Fibroblast of skin of abdomen (primary cell): ENCODE measurements at regions not wholly inside any gene's neighbourhood (a gene's known extent, or its start where the extent isn't known, plus 50 kb on each side); places are given as distances from the start of the nearest gene placed in this dataset.
A peak's percentile ranks its signal among the peaks of the same experiment; 100 is the strongest.
"Not testable (repeated sequence)": the region's sequence is repeated elsewhere in the genome, so short reads cannot be mapped to it uniquely, and the experiment has no call there.

Experiments
- DNase-seq: peaks from one replicate; pipeline ENCODE4 v3.0.0-alpha.2; 2013

DNA sequence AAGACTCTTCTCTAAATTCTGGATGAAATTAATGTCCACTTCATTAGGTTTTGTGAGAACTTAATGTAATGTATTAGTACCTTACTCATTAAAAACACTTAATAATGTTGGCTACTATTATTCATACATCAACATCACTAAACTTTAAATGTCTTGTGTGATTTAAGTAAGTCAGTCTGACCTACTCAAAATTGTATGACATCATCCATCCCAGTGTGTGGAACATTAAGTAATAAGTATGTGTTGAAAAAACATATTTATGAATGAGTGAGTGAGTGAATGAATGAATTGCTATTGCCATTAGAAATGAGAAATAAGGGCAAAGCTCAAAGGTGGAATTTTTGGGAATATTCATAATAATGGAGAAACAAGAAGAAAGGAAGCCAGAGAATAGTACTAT is 285.8 kb downstream of the HTR1B start:
- DNase-seq: no peak

GRCh38 chr6:77173472-77174074 is 289.7 kb downstream of the HTR1B start:
- DNase-seq: no peak

GRCh38 chr6:77172578-77172977 is 290.7 kb downstream of the HTR1B start:
- DNase-seq: no peak

- no peak for DNase-seq
These were observed 303.6 kb downstream of the HTR1B start for GRCh38 chr6:77159730-77160129.

- no peak for DNase-seq
These were observed 312.1 kb downstream of the HTR1B start for GRCh38 chr6:77151241-77151640.

DNA sequence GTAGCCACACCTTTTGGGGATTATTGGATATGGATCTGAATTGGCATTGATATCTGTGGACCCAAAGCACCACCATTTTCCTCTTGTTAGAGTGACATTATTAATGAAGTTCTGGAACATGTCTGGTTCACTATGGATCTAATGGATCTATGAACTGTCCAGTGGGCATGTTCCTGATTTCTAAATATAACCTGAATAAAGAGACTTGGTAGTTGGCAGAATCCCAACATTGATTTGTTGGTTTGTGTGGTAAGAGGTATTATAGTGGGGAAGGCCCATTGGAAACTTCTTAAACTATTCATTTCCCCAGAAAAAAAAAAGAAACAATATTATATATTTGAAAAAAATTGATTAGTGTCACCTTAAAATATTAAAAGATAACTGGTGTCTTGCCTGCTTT is 312.6 kb downstream of the HTR1B start:
- DNase-seq: no peak

GRCh38 chr6:77145244-77145643 is 318.0 kb downstream of the HTR1B start:
- DNase-seq: no peak

GRCh38 chr6:77143659-77144447 is 319.4 kb downstream of the HTR1B start:
- no peak for DNase-seq

GRCh38 chr6:77136086-77136485 is 327.2 kb downstream of the HTR1B start:
- DNase-seq: no peak

GRCh38 chr6:77133031-77133430 is 330.3 kb downstream of the HTR1B start:
- no peak for DNase-seq

- no peak for DNase-seq
These were observed 331.9 kb downstream of the HTR1B start for GRCh38 chr6:77131426-77131825.

- peak; percentile 4 for DNase-seq
These were observed 338.7 kb downstream of the HTR1B start for GRCh38 chr6:77124604-77125003.

DNA sequence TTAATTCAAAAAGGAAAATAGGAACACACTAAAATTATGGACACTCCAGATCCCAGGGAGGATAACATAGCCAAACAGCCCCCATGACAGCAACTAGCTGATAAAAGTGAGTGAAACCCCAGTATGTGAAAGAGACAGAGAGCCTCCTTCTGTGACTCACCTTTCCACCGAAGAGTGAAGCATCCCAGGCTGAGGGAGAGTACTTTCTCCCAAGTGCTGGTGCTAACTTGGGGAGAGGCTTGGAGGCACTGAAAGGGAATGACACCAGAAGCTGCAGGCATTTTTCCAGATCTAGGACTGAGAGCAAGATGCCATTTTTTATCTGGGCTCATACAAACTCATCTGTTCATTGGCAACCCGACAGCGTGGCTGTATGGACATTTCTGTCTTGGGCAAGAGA is 339.8 kb downstream of the HTR1B start:
- DNase-seq: no peak

DNA sequence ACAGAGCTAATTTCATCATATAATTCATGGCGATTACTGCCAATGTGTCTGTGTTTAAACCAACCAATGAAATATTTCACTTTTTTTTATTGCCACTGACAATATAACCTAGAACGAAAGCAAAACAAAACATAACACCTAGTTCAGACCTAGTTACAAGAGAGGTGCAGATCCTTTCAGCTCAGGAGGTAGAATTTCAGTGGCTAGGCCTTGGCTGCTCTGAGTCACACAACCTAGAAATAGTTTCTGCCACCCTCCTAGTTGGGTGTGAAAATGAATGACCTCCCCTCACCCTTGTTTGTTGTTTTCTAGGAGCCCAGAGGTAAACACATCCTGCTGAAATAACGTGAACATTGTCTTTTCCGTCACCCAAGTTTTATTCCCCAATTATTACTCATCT is 356.3 kb downstream of the HTR1B start:
- no peak for DNase-seq

DNA sequence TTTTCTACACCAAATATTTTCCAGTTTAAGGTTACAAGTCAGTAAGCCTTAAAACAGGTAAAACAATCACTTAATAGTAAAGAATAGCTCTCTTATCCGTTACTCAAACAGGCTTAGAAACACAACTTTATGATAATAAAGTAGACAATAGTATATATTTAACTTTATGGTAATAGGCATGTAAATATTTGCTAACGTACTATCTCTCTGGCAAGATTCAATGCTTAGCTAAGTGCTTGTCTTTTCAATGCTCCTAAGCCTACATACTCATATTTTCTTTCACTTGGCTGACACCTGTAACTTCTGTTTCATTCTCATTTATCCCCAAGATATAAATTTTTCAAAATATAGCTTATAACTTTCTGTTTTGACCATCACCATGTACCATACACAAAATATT is 358.2 kb downstream of the HTR1B start:
- no peak for DNase-seq

DNA sequence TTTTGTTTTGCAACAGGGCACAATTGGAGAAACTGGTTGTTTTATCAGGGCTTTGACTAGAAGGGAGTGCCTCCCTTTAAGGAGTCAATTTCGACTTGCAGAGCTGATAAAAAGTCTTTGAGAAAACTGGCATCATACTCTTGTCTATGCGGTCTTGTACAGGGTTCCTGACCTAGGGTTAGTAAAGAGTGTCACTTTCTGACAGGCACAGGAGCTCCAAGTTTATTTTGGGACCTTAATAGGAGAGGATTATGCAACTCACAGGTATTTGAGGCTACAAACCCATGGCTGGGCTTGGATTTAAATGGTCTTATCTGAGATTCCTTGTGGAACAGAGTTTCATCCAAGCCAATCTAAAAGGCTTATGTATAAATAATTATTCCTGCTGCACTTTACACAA is 365.4 kb downstream of the HTR1B start:
- DNase-seq: no peak

GRCh38 chr6:77095936-77096627 is 367.2 kb downstream of the HTR1B start:
- DNase-seq: no peak

- DNase-seq: no peak
These were observed 368.5 kb downstream of the HTR1B start for GRCh38 chr6:77094821-77095220.

GRCh38 chr6:77092971-77093370 is 370.3 kb downstream of the HTR1B start:
- peak; percentile 18 for DNase-seq

DNA sequence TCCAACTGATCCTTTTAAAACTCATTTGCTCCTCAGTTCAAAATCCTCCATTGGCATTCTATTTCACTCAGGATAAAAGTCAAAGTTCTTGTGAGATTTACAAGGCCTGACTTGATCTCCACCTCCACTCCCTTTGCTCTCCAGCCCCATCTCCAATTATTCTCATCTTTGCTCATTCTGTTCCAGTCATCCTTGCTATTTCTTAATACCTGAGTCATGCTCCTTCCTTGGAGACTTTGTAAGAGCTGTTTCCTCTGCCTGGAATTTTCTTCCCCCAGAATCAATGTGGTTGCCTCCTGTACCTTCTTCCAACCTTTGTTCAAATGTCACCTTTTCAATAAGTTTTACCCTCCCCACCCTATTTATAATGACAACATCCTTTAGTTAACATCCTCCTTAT is 373.5 kb downstream of the HTR1B start:
- DNase-seq: no peak

- not testable (repeated sequence) for DNase-seq
These were observed 375.4 kb downstream of the HTR1B start for GRCh38 chr6:77087794-77088318.

DNA sequence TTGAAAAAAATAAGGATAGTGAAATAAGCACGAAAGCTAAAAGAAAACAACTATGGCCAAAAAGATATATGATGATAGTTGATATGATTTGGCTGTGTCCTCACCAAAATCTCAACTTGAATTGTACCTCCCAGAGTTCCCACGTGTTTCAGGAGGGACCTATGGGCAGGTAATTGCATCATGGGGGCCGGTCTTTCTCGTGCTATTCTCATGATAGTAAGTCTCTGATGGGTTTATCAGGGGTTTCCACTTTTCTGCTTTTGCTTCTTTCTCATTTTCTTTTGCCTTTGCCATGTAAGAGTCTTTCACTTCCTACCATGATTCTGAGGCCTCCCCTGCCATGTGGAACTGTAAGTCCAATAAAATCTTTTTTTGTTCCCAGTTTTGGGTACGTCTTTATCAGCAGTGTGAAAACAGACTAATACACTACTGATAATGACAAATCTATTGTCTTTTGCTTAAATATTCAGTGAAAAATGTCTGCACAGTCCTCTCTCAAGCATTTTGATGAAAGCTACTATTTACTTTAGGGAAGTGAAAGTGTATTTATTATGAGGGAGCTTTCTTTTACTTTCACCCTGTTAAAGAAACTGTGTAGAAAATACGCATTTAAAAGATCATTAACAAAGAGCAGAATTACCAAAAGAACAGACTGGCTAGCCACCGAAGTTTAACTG is 389.1 kb downstream of the HTR1B start:
- no peak for DNase-seq

DNA sequence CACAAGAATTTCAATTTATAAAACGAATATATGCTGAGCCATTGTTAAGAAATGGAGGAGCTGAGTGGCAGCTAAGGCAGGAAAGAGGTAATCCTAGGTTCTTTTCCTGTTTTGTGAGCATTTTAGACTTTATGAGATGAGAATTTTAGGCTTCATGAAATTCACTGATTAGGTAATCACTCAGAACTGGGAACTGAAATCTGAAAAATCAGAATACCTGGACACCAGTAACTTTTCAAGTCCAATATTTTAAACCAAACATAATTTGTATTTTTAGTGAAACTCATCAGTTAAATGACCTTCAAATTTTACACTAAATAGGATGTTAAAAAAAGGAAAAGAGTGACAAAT is 389.9 kb downstream of the HTR1B start:
- DNase-seq: no peak
